ENCODE measurements at regions not wholly inside any gene's neighbourhood (a gene's known extent, or its start where the extent isn't known, plus 50 kb on each side); places are given as distances from the start of the nearest gene placed in this dataset.

- 0 out of 2 replicates have a peak, but pooled peaks cover 2% of the 10 kb centered on the region for H3K9me2 ChIP-seq (ENCODE audit: insufficient read depth)
- H3K4me1 ChIP-seq (ENCODE audit: control insufficient read depth in 1 of 2, insufficient read depth in 2 of 2, low read length in 2 of 2): no peaks in the 10 kb centered on the region
- no TSS peak for BruUV-seq (replicated peaks)
- no peaks in the 10 kb centered on the region for H4K20me1 ChIP-seq (ENCODE audit: insufficient read depth)
- intact Hi-C loops (cut with micrococcal nuclease): no loop called here
- ChIA-PET RAD21 (ENCODE audit: low non-redundant PET in 1 of 2, low total read pairs in 2 of 2, uncharacterized antibody in 2 of 2, unreplicated experiment in 2 of 2) (no interaction called here), CTCF (interaction anchor here (1.1 kb wide), 1 partner anchor 177 kb away, joined by 3 read pairs; no protein-coding TSS in a partner anchor), POLR2A (no interaction called here)
- H3K27me3 ChIP-seq (ENCODE audit: insufficient read depth, low read length): no peaks in the 10 kb centered on the region
- no peak overlapping the region for H3K9ac ChIP-seq (ENCODE audit: low read length)
- H3K36me3 ChIP-seq (ENCODE audit: control insufficient read depth in 1 of 2, insufficient read depth in 2 of 2, low read length in 2 of 2): no peaks in the 10 kb centered on the region
- no peaks in the 10 kb centered on the region for H3K79me2 ChIP-seq (ENCODE audit: insufficient read depth, low read length)
- no peak overlapping the region for H3K27ac ChIP-seq (ENCODE audit: low read depth, low read length)
- H3K4me3 ChIP-seq (replicated peaks in 1 of 2; ENCODE audit: low read depth in 1 of 2, low read length in 2 of 2): no peak overlapping the region
- H3K4me2 ChIP-seq (ENCODE audit: low read length): no peak overlapping the region
- DNase-seq (ENCODE audit: low read depth, low spot score): no peak
- ATAC-seq: no peak
- TF ChIP-seq CBX3 (IDR thresholded peaks at IDR 0.05; ENCODE audit: low read depth): no peak
- no peak for TF ChIP-seq REST (IDR thresholded peaks at IDR 0.05; ENCODE audit: low read depth)
- TF ChIP-seq ZNF274 (IDR thresholded peaks at IDR 0.05; ENCODE audit: low read depth, low read length): no peak
- TF ChIP-seq SP1 (IDR thresholded peaks at IDR 0.05; ENCODE audit: low read depth): no peak
- no peak for TF ChIP-seq EZH2phosphoT487 (IDR thresholded peaks at IDR 0.05; ENCODE audit: borderline replicate concordance)
- TF ChIP-seq YY1 (IDR thresholded peaks at IDR 0.05; ENCODE audit: extremely low read depth, insufficient replicate concordance, low read depth, low read length): no peak
- no peak for TF ChIP-seq RAD21 (IDR thresholded peaks at IDR 0.05; ENCODE audit: low read depth)
- TF ChIP-seq CTCF (IDR thresholded peaks at IDR 0.05 in 2 of 3, conservative IDR thresholded peaks at IDR 0.05 in 1 of 3; ENCODE audit: borderline replicate concordance in 1 of 3, insufficient read depth in 1 of 3, low read depth in 2 of 3, low read length in 2 of 3): no peak
- no peak for TF ChIP-seq EGR1 (IDR thresholded peaks at IDR 0.05; ENCODE audit: low read depth)
- no peak for TF ChIP-seq CEBPB (IDR thresholded peaks at IDR 0.05; ENCODE audit: low read depth)
- TF ChIP-seq MAX (IDR thresholded peaks at IDR 0.05): no peak
- no peak for TF ChIP-seq SRF (IDR thresholded peaks at IDR 0.05; ENCODE audit: low read depth)
- TF ChIP-seq POLR2A (IDR thresholded peaks at IDR 0.05; ENCODE audit: borderline replicate concordance, extremely low read depth, insufficient read depth, insufficient read length): no peak
- no peak for TF ChIP-seq ZBTB33 (IDR thresholded peaks at IDR 0.05; ENCODE audit: extremely low read depth, insufficient replicate concordance, low read length)
- no peak for TF ChIP-seq TCF7L2 (IDR thresholded peaks at IDR 0.05; ENCODE audit: borderline replicate concordance, extremely low read depth, insufficient read depth, insufficient read length)
- no peak for TF ChIP-seq ELF1 (IDR thresholded peaks at IDR 0.05; ENCODE audit: borderline replicate concordance, low read depth)
- no peak for TF ChIP-seq ZFX (IDR thresholded peaks at IDR 0.05)
- no peak for TF ChIP-seq ATF3 (IDR thresholded peaks at IDR 0.05)
- no peak for TF ChIP-seq EZH2 (IDR thresholded peaks at IDR 0.05)
- no peaks in the 10 kb centered on the region for H3K9me3 ChIP-seq (ENCODE audit: control insufficient read depth in 1 of 2, insufficient read depth in 1 of 2, low read depth in 1 of 2, low read length in 2 of 2)
- H2AFZ ChIP-seq (ENCODE audit: low read depth, low read length, poor library complexity, severe bottlenecking): no peak overlapping the region
These were observed 73.9 kb upstream of the EGLN3 start for GRCh38 chr14:34024768-34025144.

Data from HCT116 (cell line).